HEK293 (cell line): ENCODE measurements at regions not wholly inside any gene's neighbourhood (a gene's known extent, or its start where the extent isn't known, plus 50 kb on each side); places are given as distances from the start of the nearest gene placed in this dataset.

ENCODE experiments used
- BCL11B ChIP-seq: fragments of 450-650 bp; formaldehyde crosslinking; IDR thresholded peaks from 2 replicates; pipeline ENCODE4 v1.5.1; 2016; ENCODE audit warnings: low read depth, missing biosample characterization, missing genetic modification characterization
- EGR2 ChIP-seq: fragments of 450-650 bp; formaldehyde crosslinking; IDR thresholded peaks from 2 replicates; pipeline ENCODE4 v1.5.1; 2016; ENCODE audit warnings: low read depth, missing biosample characterization, missing genetic modification characterization
- PBX3 ChIP-seq: sonication (generic); formaldehyde crosslinking; IDR thresholded peaks from 2 replicates; pipeline ENCODE4 v1.8.1; 2022; ENCODE audit warnings: mild to moderate bottlenecking, moderate library complexity, missing genetic modification reagents
- PRDM1 ChIP-seq: fragments of 450-650 bp; formaldehyde crosslinking; IDR thresholded peaks from 2 replicates; pipeline ENCODE4; 2016; ENCODE audit warnings: missing biosample characterization, missing genetic modification characterization
- PRDM10 ChIP-seq: fragments of 450-650 bp; formaldehyde crosslinking; IDR thresholded peaks from 2 replicates; pipeline ENCODE4 v1.5.1; 2016; ENCODE audit warnings: missing biosample characterization, missing genetic modification characterization
- PRDM4 ChIP-seq: fragments of 450-650 bp; formaldehyde crosslinking; IDR thresholded peaks from 2 replicates; pipeline ENCODE4 v1.5.1; 2017; ENCODE audit warnings: missing biosample characterization, missing genetic modification characterization
- SCRT2 ChIP-seq: fragments of 450-650 bp; formaldehyde crosslinking; IDR thresholded peaks from 2 replicates; pipeline ENCODE4 v1.5.1; 2016; ENCODE audit warnings: missing biosample characterization, missing genetic modification characterization
- YY1 ChIP-seq: fragments of 450-650 bp; formaldehyde crosslinking; IDR thresholded peaks from 2 replicates; pipeline ENCODE4 v1.5.1; 2018; ENCODE audit warnings: missing biosample characterization, missing genetic modification characterization
- ZBTB6 ChIP-seq: fragments of 450-650 bp; formaldehyde crosslinking; IDR thresholded peaks from 2 replicates; pipeline ENCODE4 v1.5.1; 2017; ENCODE audit warnings: missing biosample characterization, missing genetic modification characterization
- ZNF138 ChIP-seq: fragments of 450-650 bp; formaldehyde crosslinking; IDR thresholded peaks from 2 replicates; pipeline ENCODE4 v1.5.1; 2016; ENCODE audit warnings: missing biosample characterization, missing genetic modification characterization, borderline replicate concordance
- ZNF16 ChIP-seq: fragments of 450-650 bp; formaldehyde crosslinking; IDR thresholded peaks from 2 replicates; pipeline ENCODE4 v1.5.1; 2016; ENCODE audit warnings: low read depth, missing biosample characterization, missing genetic modification characterization
- ZNF169 ChIP-seq: fragments of 450-650 bp; formaldehyde crosslinking; IDR thresholded peaks from 2 replicates; pipeline ENCODE4 v1.5.1; 2016; ENCODE audit warnings: missing biosample characterization, missing genetic modification characterization
- ZNF18 ChIP-seq: fragments of 450-650 bp; formaldehyde crosslinking; IDR thresholded peaks from 2 replicates; pipeline ENCODE4 v1.5.1; 2016; ENCODE audit warnings: missing biosample characterization, missing genetic modification characterization
- ZNF2 ChIP-seq: fragments of 450-650 bp; formaldehyde crosslinking; IDR thresholded peaks from 2 replicates; pipeline ENCODE4 v1.5.1; 2016; ENCODE audit warnings: missing biosample characterization, missing genetic modification characterization
- ZNF202 ChIP-seq: fragments of 450-650 bp; formaldehyde crosslinking; IDR thresholded peaks from 2 replicates; pipeline ENCODE4 v1.5.1; 2016; ENCODE audit warnings: missing biosample characterization, missing genetic modification characterization, borderline replicate concordance
- ZNF214 ChIP-seq: fragments of 450-650 bp; formaldehyde crosslinking; IDR thresholded peaks from 2 replicates; pipeline ENCODE4 v1.5.1; 2017; ENCODE audit warnings: missing biosample characterization, mild to moderate bottlenecking, missing genetic modification characterization, borderline replicate concordance
- ZNF354C ChIP-seq: fragments of 450-650 bp; formaldehyde crosslinking; IDR thresholded peaks from 2 replicates; pipeline ENCODE4 v1.5.1; 2016; ENCODE audit warnings: missing biosample characterization, missing genetic modification characterization, low read depth, borderline replicate concordance
- ZNF362 ChIP-seq: fragments of 450-650 bp; formaldehyde crosslinking; IDR thresholded peaks from 2 replicates; pipeline ENCODE4 v1.5.1; 2016; ENCODE audit warnings: missing biosample characterization, missing genetic modification characterization
- ZNF366 ChIP-seq: fragments of 450-650 bp; formaldehyde crosslinking; conservative IDR thresholded peaks from 2 replicates; pipeline ENCODE4 v1.5.1; 2016; ENCODE audit warnings: missing biosample characterization, missing genetic modification characterization
- ZNF473 ChIP-seq: fragments of 450-650 bp; formaldehyde crosslinking; IDR thresholded peaks from 2 replicates; pipeline ENCODE4 v1.5.1; 2017; ENCODE audit warnings: missing biosample characterization, missing genetic modification characterization
- ZNF544 ChIP-seq: fragments of 450-650 bp; formaldehyde crosslinking; IDR thresholded peaks from 2 replicates; pipeline ENCODE4 v1.5.0; 2017; ENCODE audit warnings: missing biosample characterization, missing genetic modification characterization
- ZNF623 ChIP-seq: fragments of 450-650 bp; formaldehyde crosslinking; IDR thresholded peaks from 2 replicates; pipeline ENCODE4 v1.5.1; 2016; ENCODE audit warnings: missing biosample characterization, missing genetic modification characterization
- ZNF624 ChIP-seq: fragments of 450-650 bp; formaldehyde crosslinking; IDR thresholded peaks from 2 replicates; pipeline ENCODE4 v1.5.1; 2017; ENCODE audit warnings: missing biosample characterization, missing genetic modification characterization
- ZNF629 ChIP-seq: fragments of 450-650 bp; formaldehyde crosslinking; IDR thresholded peaks from 2 replicates; pipeline ENCODE4 v1.5.1; 2017; ENCODE audit warnings: missing biosample characterization, missing genetic modification characterization
- ZNF785 ChIP-seq: fragments of 450-650 bp; formaldehyde crosslinking; IDR thresholded peaks from 2 replicates; pipeline ENCODE4 v1.5.1; 2016; ENCODE audit warnings: missing biosample characterization, missing genetic modification characterization
- ZSCAN5A ChIP-seq: fragments of 450-650 bp; formaldehyde crosslinking; IDR thresholded peaks from 2 replicates; pipeline ENCODE4 v1.5.1; 2016; ENCODE audit warnings: missing biosample characterization, missing genetic modification characterization

GRCh38 chr7:155205368-155206317 lies 92.0 kb upstream of the INSIG1 start (continued):
- TF ChIP-seq YY1 (tag by site-specific recombination): peak; percentile 68; the same call in 1 of the 2 replicates
- peak; percentile 98 for TF ChIP-seq ZNF629 (tag by site-specific recombination)
- TF ChIP-seq SCRT2: no peak
- no peak for TF ChIP-seq ZNF169 (tag by site-specific recombination)
- 0 out of 2 replicates have a peak, but pooled peaks have one; percentile 20 for TF ChIP-seq PBX3 (CRISPR knock-in tag)
- peak; percentile 39; the same call in 1 of the 2 replicates for TF ChIP-seq ZNF18
- no peak for TF ChIP-seq PRDM1 (tag by site-specific recombination)
- TF ChIP-seq ZNF138: no peak
- TF ChIP-seq BCL11B (tag by site-specific recombination): 0 out of 2 replicates have a peak, but pooled peaks have one; percentile 68
- TF ChIP-seq EGR2 (tag by site-specific recombination): no peak; the same call in 1 of the 2 replicates
- TF ChIP-seq ZNF362: no peak
- peak; percentile 24; the same call in 1 of the 2 replicates for TF ChIP-seq ZNF785 (tag by site-specific recombination)
- peak; percentile 95 for TF ChIP-seq ZNF2 (tag by site-specific recombination)
- TF ChIP-seq PRDM4 (tag by site-specific recombination): peak; percentile 86
- TF ChIP-seq PRDM10 (tag by site-specific recombination): 0 out of 2 replicates have a peak, but pooled peaks have one; percentile 51
- TF ChIP-seq ZNF16 (tag by site-specific recombination): no peak
- TF ChIP-seq ZNF354C: no peak
- TF ChIP-seq ZNF624 (tag by site-specific recombination): no peak
- TF ChIP-seq ZNF544 (tag by site-specific recombination): no peak
- peak; percentile 99 for TF ChIP-seq ZBTB6
- peak; percentile 93 for TF ChIP-seq ZSCAN5A (tag by site-specific recombination)
- no peak for TF ChIP-seq ZNF214 (tag by site-specific recombination)
- TF ChIP-seq ZNF473: no peak; the same call in 1 of the 2 replicates
- TF ChIP-seq ZNF623 (tag by site-specific recombination): no peak
- no peak for TF ChIP-seq ZNF202 (tag by site-specific recombination)
- TF ChIP-seq ZNF366 (tag by site-specific recombination): peak; percentile 96
